ENCODE measurements at regions not wholly inside any gene's neighbourhood (a gene's known extent, or its start where the extent isn't known, plus 50 kb on each side); places are given as distances from the start of the nearest gene placed in this dataset.

GRCh38 chr18:39272230-39272629, 1706.6 kb upstream of the CELF4 start (continued):
- TF ChIP-seq CHD7 (IDR thresholded peaks at IDR 0.05; ENCODE audit: insufficient replicate concordance, low read length), result no peak
- no peak for TF ChIP-seq GTF2F1 (IDR thresholded peaks at IDR 0.05; ENCODE audit: borderline replicate concordance, low read depth, low read length)
- no peak for TF ChIP-seq SIX5 (IDR thresholded peaks at IDR 0.05; ENCODE audit: low read depth, low read length)
- no peak for TF ChIP-seq MAX (IDR thresholded peaks at IDR 0.05)
- TF ChIP-seq TAF1 (IDR thresholded peaks at IDR 0.05; ENCODE audit: low read depth, low read length), result no peak
- no peak for TF ChIP-seq CHD2 (IDR thresholded peaks at IDR 0.05; ENCODE audit: low read length)
- no peak for TF ChIP-seq TBP (IDR thresholded peaks at IDR 0.05; ENCODE audit: low read depth, low read length)
- no peak for TF ChIP-seq POU5F1 (IDR thresholded peaks at IDR 0.05; ENCODE audit: low read depth, low read length)
- TF ChIP-seq, protein P1, sequence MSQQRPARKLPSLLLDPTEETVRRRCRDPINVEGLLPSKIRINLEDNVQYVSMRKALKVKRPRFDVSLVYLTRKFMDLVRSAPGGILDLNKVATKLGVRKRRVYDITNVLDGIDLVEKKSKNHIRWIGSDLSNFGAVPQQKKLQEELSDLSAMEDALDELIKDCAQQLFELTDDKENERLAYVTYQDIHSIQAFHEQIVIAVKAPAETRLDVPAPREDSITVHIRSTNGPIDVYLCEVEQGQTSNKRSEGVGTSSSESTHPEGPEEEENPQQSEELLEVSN (IDR thresholded peaks at IDR 0.05), result no peak
- no peak for TF ChIP-seq EGR1 (IDR thresholded peaks at IDR 0.05; ENCODE audit: borderline replicate concordance, low read depth, low read length)
- TF ChIP-seq HDAC2 (IDR thresholded peaks at IDR 0.05; ENCODE audit: borderline replicate concordance in 1 of 2, low read depth in 2 of 2, low read length in 2 of 2), result no peak

Data from H1 (cell line).